A172 (cell line): ENCODE measurements at regions not wholly inside any gene's neighbourhood (a gene's known extent, or its start where the extent isn't known, plus 50 kb on each side); places are given as distances from the start of the nearest gene placed in this dataset.

ENCODE experiments used
- DNase-seq: peaks from one replicate; pipeline ENCODE4 v3.0.0-alpha.2; 2015; ENCODE audit warnings: low spot score

DNA sequence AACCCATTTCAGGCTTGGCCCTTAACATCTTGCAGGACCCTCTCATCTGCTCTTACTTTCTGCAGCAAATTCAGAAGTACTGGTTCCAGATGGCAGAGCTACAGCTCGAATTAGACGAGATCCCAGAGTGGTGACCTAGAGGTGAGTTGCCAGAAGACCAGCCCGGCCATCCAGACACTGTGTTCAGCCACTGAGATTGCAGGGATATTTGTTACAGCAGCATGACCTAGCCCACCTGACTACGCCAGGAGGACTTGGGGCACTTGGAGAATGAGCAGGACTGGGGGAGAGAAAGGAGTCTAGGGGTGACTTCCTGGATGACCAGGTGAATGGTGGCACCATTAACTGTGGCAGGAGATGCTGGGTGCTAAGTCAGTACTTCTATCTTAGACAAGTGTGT is 67.2 kb upstream of the ID2 start:
- DNase-seq, result no peak

- DNase-seq, result no peak
Measured at GRCh38 chr2:8615252-8615575, 66.6 kb upstream of the ID2 start.

DNA sequence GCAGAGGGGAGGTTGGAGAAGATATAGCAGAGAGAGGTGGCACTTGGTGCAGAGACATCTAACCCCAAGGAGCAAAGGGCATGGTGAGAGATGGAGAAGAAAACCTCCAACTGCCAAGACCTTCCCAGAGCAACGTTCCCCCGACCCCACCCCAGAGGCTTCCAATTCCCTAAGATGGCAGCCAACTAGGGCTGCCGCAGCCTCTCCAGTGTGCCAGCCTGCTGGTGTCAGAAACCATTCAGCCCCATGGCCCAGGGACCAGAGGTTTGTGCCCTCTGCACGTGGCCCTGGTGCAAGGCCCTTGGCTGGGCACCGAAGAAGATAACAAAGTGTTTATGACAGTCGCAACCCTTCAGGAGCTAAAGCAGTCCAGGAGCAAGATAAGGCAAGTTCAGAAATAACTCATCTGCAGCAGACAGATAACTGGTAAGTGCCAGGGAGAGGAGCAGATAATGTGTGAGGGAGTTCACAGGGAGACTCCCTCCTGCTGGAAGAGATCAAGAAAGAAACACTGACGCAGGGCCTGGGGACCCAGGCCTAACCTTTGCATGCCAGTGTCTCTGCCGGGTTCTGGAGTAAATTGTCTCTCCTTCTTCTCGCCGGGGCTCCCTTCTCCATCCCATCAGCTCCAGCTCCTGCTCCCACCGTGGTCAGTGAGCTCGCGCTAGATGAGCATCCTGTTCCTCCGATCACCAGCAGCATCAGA is 66.1 kb upstream of the ID2 start:
- no peak for DNase-seq

- no peak for DNase-seq
Measured at GRCh38 chr2:8617048-8617447, 64.8 kb upstream of the ID2 start.

GRCh38 chr2:8617590-8617989 is 64.3 kb upstream of the ID2 start:
- no peak for DNase-seq

DNA sequence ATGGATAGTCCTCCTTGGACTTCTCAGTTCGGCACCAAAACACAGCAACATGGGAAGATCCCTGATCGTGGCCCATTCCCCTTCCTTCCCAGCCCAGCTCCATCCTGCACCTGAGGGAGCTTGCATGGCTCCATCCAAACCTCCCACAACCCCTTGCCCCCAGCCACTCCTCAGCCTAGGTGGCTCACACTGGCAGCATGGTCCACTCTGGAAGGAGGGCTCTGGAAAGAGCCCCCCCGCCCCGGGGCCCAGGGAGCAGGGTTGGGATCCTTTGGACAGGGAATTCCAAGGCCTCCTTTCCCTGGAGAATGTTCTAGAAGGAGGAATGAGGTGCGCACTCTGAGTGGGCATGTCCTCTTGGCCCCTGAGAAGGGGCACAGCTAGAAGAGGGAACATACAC is 62.8 kb upstream of the ID2 start:
- no peak for DNase-seq

GRCh38 chr2:8620611-8621382 is 61.1 kb upstream of the ID2 start:
- DNase-seq, result no peak

DNA sequence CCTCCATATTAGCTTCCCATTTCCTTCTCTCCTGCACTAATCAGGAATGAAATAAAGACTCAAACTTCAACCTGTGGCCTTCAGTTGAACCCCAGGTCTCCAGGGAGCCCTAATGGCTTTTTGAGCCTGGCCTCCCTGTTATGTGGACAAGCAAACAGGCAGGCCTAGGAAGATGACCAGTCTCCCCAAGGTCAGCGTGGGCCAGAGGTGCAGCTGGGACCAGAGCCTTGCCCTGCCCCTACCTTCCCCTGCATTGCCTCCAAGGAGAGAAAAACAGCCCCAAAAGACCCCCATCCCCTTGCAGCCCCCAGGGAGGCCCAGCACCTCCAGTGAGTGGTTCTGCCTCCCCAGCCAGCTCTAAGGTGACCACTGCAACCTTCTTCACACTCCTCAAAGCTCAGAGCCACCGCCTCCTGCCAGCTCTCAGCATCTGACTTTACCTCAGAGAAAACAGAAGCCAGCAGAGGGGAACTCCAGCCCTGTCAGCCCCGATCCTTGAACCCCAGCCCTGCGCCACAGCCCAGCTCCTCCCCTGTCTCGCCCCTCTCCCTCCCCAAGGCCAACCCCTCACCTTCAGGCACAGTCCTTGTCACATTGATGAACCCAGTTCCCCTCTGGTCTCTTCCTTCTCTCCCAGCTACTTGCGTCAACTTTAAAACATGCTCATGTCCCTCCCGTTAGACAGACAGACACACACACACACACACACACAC is 59.5 kb upstream of the ID2 start:
- DNase-seq, result no peak

- DNase-seq, result no peak
Measured at GRCh38 chr2:8622924-8623465, 58.9 kb upstream of the ID2 start.

DNA sequence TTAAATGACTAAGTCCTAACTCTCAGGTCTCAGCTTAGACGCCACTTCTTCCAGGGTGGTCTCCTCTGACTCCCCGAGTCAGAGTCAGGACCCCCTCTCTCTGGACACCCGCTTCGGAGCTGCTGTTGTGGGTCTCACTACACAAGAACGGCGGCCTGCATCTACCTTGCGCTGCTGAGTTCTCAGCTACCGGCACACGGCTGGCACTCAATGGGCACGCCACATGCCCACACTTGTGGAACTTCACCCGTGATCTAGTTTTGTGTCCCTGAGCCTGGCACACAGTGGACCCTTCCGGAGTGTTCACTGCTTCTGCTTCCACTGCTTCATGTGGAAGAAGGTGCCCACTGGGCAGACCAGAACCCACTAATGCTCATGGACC is 58.3 kb upstream of the ID2 start:
- DNase-seq, result no peak

DNA sequence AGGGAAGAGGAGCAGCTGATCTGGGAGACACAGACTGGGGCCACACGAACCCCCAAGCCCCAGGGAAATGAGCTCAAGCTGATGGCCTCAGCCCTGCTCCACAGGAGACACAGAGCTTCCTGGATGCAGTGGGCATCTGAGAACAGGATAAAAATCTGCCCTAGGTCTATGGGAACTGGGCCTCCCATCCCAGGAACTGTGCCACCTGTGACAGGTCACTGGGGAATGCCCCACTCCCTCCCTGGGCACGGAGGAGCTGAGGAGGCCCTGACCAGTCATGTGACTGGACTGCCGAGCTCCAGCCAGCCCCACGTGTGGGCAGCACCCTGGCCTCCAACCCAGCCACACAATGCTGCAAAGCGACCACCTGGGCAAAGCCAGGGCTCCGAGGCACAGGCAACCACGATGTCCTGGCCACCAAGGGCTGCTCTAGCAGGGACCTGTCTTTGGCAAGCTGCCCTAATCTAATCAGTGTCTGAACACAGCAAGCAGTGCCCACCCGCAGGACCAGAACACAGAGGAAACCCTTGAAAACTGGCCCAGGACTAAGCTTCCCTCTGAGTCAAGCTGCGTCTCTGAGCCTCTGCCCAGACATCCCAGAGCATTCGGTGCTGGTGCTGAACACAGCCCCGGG is 57.8 kb upstream of the ID2 start:
- no peak for DNase-seq

- DNase-seq, result no peak
Measured at GRCh38 chr2:8624855-8625398, 56.9 kb upstream of the ID2 start.

GRCh38 chr2:8625399-8626300 is 56.2 kb upstream of the ID2 start:
- no peak for DNase-seq

- DNase-seq, result no peak
Measured at GRCh38 chr2:8626572-8626971, 55.3 kb upstream of the ID2 start.

DNA sequence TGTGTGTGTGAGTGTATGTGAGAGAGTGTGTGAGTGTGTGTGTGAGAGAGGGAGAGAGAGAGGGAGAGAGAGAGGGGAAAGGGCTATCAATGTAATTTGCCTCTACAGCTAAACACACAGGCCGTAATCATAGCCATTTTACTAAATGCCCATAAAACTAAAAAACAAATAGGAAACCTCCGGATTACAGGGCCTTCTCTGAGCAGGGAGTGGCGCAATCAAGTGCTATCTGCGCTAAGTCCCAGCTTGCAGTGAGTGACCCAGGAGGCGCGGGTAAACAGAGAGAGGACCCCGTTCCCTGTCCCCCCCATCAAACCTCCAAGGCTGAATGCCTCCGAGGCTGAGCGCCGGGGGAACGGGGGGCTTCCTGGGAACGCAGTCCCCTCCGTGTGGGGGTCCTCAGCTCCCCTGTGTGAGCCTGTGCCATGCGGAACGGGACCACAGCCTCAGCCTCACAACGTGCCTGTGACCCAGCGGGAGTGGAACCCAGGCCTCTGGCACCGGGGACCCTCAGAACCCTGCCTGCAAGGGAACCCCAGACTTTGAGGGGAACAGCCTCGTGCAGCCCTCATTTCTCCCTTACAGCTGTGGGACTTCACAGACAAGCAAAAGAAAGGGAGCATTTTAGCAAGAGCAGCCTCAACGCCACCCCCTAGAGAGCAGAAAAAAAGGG is 54.7 kb upstream of the ID2 start:
- DNase-seq, result no peak

GRCh38 chr2:8627692-8628085 is 54.2 kb upstream of the ID2 start:
- no peak for DNase-seq

- DNase-seq, result peak; percentile 36
Measured at GRCh38 chr2:8628179-8628865, 53.5 kb upstream of the ID2 start.

DNA sequence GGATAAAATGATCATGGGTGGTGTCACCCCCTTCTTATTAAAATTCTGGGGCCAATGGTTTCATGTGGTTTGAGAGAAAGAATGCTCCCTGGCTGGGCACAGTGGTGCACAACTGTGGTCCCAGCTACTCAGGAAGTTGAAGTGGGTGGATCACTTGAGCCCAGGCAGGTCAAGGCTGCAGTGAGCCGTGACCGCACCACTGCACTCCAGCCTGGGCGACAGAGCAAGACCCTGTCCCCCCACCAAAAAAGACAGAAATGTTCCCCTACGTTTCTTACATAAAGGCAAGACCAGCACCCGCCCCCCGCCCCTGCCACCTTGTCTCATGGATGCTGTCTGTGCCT is 53.0 kb upstream of the ID2 start:
- DNase-seq, result no peak

GRCh38 chr2:8629402-8629801 is 52.5 kb upstream of the ID2 start:
- DNase-seq, result no peak
